GM21447 (cell line): ENCODE measurements at regions not wholly inside any gene's neighbourhood (a gene's known extent, or its start where the extent isn't known, plus 50 kb on each side); places are given as distances from the start of the nearest gene placed in this dataset.

Experiments
- ATAC-seq: cut with Tn5 transposase; IDR thresholded peaks from one replicate; pipeline ENCODE4 v1.9.1; 2021; ENCODE audit not compliant: unreplicated experiment

DNA sequence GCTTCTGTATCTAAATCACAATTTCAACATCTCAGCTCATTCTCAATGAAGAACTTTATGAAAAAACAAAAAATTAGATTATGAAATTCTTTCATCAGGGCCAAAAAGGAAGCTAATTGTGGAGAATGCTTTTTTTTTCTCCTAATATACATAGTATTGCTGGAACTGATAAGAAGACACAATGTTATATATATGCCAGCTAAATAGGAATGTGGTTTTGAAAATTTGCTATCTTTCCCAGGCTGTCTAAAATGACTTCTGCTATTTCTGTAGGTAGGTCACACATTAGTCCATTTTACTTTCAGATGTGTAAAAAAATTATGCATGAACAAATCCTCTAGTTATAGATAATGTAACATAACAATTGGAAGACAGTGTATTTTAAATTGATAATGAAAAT is 732.9 kb downstream of the RWDD3 start:
- ATAC-seq = no peak

DNA sequence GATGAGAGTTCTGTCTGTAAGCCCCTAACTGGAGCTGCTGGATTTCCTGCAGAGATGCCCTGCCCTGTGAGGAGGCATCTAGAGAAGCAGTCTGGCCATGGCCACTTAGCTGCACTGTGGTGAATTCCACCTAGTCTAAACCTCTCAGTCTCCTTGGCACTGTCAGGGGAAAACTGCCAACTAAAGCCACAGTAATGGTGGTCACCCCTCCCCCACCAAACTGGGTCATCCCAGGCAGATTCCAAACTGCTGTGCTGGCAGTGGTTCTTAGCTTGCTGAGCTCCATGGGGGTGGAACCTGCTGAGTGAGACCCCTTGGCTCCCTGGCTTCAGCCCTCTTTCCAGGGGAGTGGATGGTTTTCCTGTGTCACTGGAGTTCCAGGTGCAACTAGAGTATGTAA is 740.6 kb downstream of the RWDD3 start:
- ATAC-seq = no peak

DNA sequence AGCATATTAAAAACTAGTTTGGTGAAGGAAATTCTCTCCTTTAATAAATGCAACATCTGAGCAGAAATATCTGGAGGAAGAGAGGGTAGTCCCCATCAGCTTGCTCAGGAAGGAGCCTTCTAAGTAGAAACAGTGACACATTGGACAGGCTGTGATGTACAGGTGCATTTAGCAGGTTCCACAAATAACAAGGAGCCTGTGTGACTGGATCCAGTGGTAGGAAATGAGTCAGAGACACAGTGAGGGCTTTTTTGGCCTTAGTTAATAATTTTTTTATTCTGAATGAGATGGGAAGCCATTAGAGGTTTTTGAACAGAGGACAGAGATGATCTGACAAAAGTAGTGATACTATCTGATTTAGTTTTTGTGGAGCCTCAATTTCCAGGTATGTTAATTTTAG is 738.9 kb upstream of the PTBP2 start:
- ATAC-seq = no peak

DNA sequence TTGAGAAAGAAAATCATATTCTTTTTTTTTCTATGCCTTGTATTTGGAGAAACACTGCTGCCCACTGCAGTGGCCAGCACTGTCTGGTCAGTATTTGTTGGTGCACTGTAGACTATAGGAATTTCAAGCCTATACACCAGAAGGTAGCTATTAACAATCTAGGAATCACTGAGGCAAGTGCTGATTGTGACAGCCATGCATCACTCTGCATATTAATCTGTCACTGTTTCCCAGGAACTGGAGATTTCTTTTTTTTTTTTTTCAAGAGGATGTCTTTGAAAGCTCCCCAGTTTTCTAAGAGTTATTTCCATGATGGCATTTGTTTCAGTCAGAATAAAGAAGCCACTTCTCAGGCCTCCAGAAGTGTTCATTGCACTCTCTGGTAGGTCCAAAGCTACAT is 737.8 kb upstream of the PTBP2 start:
- ATAC-seq = no peak

DNA sequence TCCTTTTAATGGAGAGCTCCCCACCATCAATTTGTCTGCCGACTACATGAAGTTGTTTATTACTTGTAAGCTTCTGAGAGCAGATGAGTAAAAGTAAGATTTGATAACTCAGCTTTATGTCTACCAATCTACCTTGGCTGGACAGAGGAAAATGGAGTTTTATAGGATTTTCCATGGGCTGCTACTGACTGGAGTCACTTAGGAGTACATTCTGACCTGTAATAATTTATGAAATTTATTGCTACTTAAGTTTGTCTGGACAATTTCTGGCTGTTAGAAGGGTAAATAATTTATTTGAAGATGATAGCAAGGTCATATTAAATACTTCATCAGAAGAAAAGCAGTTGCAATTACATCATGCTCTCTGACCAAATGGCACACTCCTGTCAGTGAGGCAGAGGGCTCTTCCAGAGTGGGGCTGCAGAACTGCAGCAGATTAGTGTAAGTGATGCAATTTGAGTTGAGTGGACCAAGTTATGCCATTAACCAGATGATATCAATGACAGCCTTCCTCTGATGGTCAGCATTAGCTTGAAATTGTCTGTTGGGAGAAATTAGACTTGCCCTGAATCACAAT is 736.7 kb upstream of the PTBP2 start:
- no peak for ATAC-seq

DNA sequence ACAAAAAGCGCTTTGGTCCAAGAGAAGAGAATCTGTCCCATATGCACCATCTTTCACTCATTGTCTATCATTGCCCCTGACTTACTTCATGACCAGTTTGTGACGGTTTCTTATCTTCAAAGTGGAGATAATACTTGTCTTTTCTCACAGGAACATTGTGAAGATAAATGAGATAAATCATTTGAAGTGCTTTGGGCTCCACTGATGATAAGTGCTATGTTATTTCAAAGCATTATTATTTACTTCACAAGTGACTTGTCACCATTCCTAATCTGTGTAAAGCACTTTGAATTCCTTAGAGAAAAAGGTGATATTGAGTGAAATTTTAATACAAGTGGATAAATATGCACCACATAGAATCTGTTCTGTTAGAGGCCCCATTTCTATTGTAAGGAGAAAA is 731.6 kb upstream of the PTBP2 start:
- ATAC-seq = no peak

DNA sequence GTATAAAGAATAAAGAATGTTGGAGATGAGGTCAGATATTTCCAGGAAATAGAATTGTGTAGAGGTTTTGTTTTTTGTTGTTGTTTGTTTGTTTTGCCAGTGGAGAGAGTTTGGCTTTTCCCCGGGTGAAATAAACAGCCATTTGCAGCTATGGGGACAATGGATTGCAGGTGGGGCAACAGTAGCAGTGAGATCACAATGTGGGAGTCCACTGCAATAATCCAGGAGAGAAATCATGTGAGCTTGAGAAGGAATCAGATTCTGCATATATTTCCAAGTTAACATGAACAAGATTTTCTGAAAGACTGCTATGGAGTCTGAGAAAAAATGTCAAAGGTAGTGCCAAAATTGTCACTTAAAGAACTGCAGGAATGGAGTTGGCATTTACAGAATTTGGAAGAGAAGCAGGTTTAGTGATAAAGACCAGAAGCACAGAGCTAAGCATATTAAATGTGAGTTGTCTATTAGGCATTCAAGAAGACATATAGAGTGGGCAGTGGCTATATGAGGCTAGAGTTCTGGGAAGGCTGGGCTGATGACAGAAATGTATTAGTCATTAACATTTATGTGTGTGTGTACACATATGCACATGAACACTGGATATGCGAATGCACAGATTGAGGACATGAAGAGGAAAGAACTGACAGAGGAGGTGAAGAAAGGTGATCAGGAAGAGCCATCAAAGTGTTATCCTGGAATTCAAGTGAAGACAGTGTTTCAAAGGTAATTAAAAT is 729.6 kb upstream of the PTBP2 start:
- ATAC-seq = no peak

DNA sequence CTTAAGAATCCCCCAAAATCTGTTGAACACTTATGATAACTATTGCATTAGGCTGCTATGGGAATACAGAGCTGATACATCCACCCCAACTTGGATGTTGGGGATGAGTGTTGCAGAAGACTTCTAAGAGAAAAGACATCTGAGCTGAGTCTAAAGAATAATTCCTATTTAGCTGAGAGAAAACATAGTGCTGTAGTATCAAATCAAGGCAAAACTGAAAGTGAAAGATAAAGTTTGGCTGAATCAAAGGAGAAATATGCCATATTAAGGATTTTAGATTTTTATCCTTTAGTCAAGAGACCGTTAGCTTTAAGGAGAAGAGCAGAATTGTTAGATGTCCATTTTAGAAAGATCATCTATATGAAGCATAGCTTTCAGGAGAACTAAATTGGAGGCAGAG is 726.9 kb upstream of the PTBP2 start:
- ATAC-seq = no peak

DNA sequence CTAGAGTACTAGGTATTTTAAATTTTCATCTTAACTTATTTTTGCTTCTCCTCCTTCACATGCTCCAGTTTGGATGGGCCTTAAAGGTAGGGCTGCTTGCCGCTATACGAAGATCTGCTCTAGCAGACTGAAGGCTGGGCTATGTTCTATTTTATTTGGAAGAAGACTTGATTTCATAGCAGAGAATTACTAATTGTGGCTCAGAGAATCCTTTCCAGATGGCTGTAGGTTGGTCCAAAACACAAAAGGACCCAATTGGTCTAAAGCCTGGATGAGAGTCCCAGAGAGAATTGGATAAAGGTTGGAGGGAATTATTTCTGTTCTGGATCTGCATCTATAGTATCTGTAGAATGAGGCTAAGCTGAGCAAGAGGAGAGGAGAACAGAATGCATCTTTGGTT is 719.4 kb upstream of the PTBP2 start:
- no peak for ATAC-seq

DNA sequence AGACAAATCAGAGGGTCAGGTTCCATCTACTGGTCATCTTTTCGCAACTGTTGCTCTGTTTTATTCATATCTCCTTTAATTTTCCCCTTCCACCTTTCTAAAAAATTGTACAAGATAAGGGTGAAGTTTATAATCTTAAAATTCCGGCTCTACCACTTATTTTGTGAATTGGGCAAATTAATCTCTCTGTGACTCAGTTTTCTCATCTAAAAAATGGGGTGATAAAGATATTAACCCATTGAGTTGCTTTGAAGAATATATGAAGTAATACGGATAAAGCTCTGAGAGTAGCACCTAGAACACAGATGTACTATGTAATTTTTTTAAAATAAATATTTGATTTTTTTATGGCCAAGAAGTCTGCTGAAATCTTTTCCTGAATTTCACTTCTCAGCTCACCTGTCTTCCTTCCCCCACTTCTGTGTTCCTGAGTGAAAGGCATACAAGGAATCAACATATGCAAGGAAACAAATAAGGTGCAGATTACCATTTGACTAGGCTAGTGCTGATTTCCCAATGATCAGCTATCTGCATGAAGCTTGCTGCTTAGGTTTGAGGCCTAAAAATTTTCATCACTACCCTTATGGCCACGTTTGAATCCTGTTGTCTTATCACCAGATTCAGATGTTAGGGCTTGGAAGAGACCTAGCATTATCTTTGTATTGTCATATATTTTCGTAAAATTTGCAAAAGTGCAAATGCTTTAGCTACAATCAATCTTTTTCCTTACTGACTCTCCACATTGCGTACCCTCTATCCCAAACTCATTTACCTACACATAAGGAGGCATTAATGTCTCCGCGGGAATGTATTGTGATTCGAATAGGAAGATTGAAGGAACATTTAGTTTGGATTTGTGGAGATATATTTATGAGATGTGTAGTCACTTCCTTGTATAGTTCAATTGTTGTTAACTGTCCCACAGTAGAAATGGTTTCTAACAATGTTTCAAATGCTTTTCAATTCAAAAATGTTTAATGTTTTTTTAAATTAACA is 718.3 kb upstream of the PTBP2 start:
- no peak for ATAC-seq

DNA sequence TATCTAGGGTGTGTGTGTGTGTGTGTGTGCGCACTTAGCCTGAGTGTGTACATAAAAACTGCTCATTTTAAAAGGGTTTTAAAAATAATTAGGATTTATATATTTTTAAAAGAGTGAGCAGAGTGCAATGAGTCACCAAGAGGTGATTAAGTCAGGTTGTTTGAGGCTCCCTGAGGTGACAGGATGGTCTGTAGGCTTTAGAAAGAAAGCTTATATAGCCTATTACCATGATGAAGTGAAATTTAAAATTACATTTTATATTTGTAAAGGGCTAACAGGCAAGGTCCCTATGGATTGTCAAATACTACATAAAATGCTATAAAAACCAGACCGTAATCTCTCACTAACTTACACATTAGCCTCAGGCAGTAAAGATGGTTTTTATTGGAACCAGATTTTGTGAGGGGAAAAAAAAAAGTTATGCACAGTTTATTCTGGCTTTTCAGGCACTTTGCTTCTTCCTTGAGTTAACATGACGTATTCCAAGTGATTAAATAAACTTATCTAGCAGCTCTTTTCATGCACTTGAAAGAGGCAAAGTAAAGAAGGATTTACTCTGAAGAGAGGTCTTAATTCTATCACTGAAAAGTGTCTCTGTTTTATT is 711.7 kb upstream of the PTBP2 start:
- no peak for ATAC-seq

DNA sequence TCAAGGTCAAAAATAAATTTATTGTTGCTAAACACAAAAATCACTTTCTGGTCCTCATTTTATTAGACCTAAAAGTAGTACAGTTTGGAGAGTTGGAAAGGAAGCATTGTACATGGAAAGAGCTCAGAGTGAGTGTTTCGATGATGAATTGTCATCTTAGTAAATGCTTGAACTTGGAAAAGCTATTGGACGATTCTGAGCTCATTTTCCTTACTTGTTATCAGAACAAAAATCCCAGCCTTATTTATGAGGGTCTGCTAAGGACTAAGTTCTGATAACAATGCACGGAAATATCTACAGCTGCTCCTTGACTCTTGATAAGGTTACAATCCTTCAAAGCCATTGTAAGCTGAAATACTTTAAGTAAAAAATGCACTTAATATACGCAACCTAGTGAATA is 710.0 kb upstream of the PTBP2 start:
- no peak for ATAC-seq

DNA sequence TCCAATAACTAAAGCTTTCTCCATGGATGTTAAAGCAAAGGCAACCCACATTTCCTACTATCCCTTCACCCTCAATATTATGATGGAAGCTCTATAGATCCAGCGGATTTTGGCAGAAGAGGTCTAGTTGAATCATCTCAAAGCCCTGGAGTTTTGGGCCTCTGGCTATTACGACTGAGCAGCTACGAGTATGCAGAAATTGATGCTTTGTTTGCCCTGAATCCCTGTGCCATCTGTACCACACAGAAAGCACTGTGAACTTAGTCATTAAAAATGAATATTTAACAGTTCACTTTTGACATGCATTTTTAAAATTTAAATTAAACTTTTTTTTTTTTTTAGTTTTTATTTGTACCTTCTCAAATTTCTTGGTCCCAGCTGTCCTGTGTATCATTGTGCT is 705.4 kb upstream of the PTBP2 start:
- no peak for ATAC-seq

DNA sequence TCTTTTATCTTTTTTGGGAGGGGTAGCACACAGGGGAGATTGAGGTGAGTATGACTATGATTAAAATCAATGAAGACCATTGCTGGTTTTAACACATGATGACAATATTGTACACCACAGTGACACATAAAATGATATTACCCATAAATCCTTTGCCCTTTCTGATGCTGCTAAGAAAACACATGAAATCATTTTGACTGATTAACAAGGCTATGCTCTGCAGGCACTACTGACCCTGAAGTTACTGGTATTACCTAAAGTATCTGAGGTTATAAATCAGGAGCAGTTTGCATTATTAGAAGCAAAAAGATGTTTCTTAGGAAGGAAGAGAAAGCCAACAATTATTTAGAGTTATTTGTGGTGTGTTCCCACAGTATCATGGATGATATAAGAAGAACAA is 701.2 kb upstream of the PTBP2 start:
- no peak for ATAC-seq

DNA sequence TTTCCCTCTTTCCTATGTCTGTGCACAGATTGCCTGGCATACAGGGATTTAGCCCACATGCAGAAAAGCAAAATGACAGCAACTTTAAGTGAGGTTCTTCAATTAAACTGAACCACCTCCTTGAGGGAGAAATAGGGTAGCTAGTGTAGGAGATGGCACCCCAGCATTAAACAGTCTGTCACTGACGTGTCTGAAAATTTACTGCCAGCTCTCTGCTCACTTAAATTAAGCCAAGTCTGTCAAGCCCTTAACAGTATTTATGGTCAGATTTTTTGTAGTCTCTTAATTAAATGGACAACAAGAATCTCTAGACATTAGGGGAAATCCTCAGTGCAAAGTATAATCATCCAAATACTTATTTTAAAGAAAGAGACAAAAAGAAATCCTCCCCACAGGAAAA is 696.5 kb upstream of the PTBP2 start:
- no peak for ATAC-seq

DNA sequence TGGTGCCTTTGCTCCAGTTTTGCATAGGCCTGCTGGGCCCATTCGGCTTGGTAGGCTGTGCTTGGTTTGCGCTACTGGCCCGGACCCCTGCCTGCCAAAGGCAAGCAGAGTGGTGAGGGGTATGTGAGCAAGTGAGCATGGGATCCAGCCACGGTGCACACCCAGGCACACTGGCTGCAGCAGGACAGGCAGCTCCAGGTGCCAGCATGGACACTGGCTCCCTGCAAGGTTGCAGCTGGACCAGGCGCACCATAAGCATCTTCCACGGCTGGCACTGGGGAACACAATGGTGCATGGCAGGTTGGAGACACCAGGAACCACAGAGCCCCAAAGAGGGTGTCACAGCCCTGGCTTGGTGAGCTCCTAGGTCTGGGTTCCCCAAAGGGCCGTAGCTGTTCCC is 693.5 kb upstream of the PTBP2 start:
- no peak for ATAC-seq

DNA sequence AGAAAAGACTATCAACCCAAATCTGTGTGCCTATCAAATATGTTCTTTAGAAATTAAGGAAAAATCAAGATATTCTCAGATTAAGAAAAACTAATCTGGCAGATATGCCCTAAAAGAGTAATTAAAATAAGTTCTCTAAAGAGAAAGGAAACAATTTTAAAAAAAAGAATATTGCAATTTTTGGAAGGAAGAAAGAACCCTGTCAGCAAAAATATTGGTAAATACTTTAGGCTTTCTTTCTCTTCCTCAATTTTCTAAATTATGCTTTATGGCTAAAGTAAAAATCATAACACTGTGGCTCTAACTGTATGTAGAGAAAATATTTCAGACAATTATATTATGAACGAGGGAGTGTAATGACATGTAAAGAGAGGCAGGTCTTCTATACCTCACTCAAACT is 691.3 kb upstream of the PTBP2 start:
- ATAC-seq = no peak

DNA sequence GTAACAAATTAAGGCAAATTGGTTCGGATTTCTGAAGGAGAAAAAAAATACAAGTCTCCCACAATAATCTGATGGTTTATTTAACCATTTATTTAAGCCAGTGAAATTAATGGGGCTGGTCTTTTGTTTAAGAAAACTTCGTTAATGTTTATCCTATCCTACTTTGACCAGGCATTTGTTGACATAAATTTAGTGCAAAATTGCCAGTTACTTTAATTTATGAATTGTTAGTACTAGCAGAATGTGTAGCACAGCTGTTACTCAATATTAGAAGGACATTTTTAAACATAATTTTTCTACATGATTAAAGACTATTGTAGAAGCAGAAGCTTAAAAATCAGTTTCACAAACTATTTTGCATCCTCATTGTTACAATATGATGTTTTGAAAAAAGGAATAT is 687.6 kb upstream of the PTBP2 start:
- ATAC-seq = no peak

DNA sequence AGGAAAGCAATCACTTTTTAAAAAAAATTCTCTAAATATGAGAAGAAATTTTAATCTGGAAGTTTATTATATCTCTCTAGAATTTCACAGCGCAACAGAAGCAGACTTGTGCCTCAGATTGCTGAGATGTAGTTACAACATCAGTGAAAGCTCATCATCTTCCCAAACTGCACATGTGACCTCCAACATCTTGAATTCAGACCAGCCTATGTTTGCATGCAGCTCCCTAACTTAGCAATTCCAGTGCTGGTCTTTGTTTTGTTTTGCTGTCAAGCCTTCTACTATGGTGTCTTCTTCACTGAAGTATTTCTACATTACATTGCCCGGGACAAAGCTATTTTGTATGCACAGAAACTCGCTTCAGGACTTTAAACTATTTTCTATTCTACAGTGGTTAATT is 684.8 kb upstream of the PTBP2 start:
- no peak for ATAC-seq

DNA sequence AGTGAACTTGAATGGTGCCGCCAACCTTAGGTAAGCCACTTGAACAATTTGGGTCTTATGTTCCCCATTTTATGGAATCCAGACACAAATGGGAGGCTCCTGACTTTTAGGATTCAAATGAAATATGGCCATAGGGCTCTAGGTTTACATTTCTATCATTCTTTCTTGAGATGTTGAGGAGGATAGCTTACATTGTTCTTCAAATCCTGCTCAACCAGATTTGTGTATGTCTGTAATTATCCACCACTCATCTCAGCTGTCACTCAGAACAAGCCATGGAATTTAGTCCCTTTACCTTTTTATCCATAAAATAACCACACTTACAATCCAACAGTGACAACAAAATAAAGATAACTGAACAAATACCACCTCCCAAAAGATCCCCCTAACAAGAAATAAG is 682.9 kb upstream of the PTBP2 start:
- no peak for ATAC-seq

DNA sequence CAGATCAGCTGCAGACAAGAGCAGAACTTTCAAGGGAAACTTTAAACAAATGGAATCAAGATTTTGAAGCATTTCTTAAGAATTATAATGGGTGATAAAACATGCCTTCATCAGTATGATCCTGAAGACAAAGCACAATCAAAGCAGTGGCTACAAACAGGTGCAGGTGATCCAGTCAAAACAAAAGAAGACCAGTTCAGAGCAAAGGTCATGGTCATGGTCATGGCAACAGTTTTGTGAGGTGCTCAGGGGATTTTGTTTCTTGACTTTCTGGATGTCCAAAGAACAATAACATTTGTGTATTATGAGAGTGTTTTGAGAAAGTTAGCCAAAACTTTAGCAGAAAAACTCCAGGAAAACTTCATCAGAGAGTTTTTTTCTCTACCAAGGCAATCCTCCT is 681.7 kb upstream of the PTBP2 start:
- ATAC-seq = no peak

DNA sequence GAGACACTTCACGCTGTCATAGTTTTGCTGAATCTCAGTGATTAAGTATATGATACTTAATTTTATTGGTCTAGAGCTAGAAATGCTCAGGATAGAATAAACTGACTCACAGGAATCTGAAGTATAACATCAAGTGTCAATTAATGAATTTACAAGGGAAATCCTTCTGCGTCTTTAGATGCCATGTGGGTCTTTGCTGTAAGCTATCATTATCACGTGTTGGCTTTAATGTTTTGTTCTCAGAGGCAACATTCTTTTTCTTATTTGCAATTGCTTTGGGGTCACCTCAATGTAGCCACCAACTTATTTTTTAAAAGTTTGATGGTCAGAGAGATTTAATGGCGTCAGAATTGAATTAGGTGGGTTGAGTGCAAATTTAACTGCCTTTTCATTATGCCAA is 680.1 kb upstream of the PTBP2 start:
- ATAC-seq = no peak
